ENCODE measurements at regions not wholly inside any gene's neighbourhood (a gene's known extent, or its start where the extent isn't known, plus 50 kb on each side); places are given as distances from the start of the nearest gene placed in this dataset.

- no peak overlapping the region for H3K4me3 ChIP-seq (ENCODE audit: low read depth, low read length)
Observed at GRCh38 chr1:29473161-29473855, 237.0 kb downstream of the PTPRU start.

- no peak overlapping the region for H3K4me3 ChIP-seq (ENCODE audit: low read depth, low read length)
Observed at GRCh38 chr1:29471487-29472313, 235.4 kb downstream of the PTPRU start.

- H3K4me3 ChIP-seq (ENCODE audit: low read depth, low read length), result no peak overlapping the region
Observed at GRCh38 chr1:29470788-29471119, 234.4 kb downstream of the PTPRU start.

- no peak overlapping the region for H3K4me3 ChIP-seq (ENCODE audit: low read depth, low read length)
Observed at GRCh38 chr1:29470087-29470787, 233.9 kb downstream of the PTPRU start.

- H3K4me3 ChIP-seq (ENCODE audit: low read depth, low read length), result no peak overlapping the region
Observed at GRCh38 chr1:29469457-29469856, 233.1 kb downstream of the PTPRU start.

- H3K4me3 ChIP-seq (ENCODE audit: low read depth, low read length), result no peak overlapping the region
Observed at GRCh38 chr1:29467989-29468900, 231.9 kb downstream of the PTPRU start.

GRCh38 chr1:29466258-29466657 lies 229.9 kb downstream of the PTPRU start:
- H3K4me3 ChIP-seq (ENCODE audit: low read depth, low read length), result no peak overlapping the region

GRCh38 chr1:29465755-29466154 lies 229.4 kb downstream of the PTPRU start:
- no peak overlapping the region for H3K4me3 ChIP-seq (ENCODE audit: low read depth, low read length)

GRCh38 chr1:29462096-29462495 lies 225.8 kb downstream of the PTPRU start:
- no peak overlapping the region for H3K4me3 ChIP-seq (ENCODE audit: low read depth, low read length)

- no peak overlapping the region for H3K4me3 ChIP-seq (ENCODE audit: low read depth, low read length)
Observed at GRCh38 chr1:29461115-29461739, 224.9 kb downstream of the PTPRU start.

- H3K4me3 ChIP-seq (ENCODE audit: low read depth, low read length), result no peak overlapping the region
Observed at GRCh38 chr1:29460694-29461093, 224.4 kb downstream of the PTPRU start.

- H3K4me3 ChIP-seq (ENCODE audit: low read depth, low read length), result no peak overlapping the region
Observed at GRCh38 chr1:29460041-29460610, 223.8 kb downstream of the PTPRU start.

- no peak overlapping the region for H3K4me3 ChIP-seq (ENCODE audit: low read depth, low read length)
Observed at GRCh38 chr1:29459620-29459945, 223.3 kb downstream of the PTPRU start.

GRCh38 chr1:29458737-29459619 lies 222.7 kb downstream of the PTPRU start:
- no peak overlapping the region for H3K4me3 ChIP-seq (ENCODE audit: low read depth, low read length)

GRCh38 chr1:29457496-29458368 lies 221.4 kb downstream of the PTPRU start:
- no peak overlapping the region for H3K4me3 ChIP-seq (ENCODE audit: low read depth, low read length)

GRCh38 chr1:29456685-29457435 lies 220.5 kb downstream of the PTPRU start:
- H3K4me3 ChIP-seq (ENCODE audit: low read depth, low read length), result no peak overlapping the region

- no peak overlapping the region for H3K4me3 ChIP-seq (ENCODE audit: low read depth, low read length)
Observed at GRCh38 chr1:29455781-29456180, 219.5 kb downstream of the PTPRU start.

Data from iPS-11a (cell line).